GM12878 (cell line): ENCODE measurements at regions not wholly inside any gene's neighbourhood (a gene's known extent, or its start where the extent isn't known, plus 50 kb on each side); places are given as distances from the start of the nearest gene placed in this dataset.

Experiments used
- ESRRA ChIP-seq: IDR thresholded peaks from 2 replicates; pipeline ENCODE4 v1.6.1; 2012; ENCODE audit warnings: mild to moderate bottlenecking, low read length, improper control_type of control experiment
- HDAC2 ChIP-seq: fragments of 200-600 bp; sonication (generic); IDR thresholded peaks from 2 replicates; pipeline ENCODE4 v1.6.1; 2017
- RCOR1 ChIP-seq: conservative IDR thresholded peaks from 2 replicates; pipeline ENCODE4 v1.6.1; 2012; ENCODE audit warnings: low read depth, low read length, improper control_type of control experiment
- TF ChIP-seq, protein P1 (sequence below), 3 experiments: IDR thresholded peaks in 2 of 3; conservative IDR thresholded peaks in 1 of 3; 2 replicates each; pipeline ENCODE4 v1.5.1; 2011; ENCODE audit warnings: low read depth in 3 of 3, low read length in 3 of 3, mild to moderate bottlenecking in 3 of 3, control low read depth in 2 of 3, moderate library complexity in 2 of 3, inconsistent platforms in 1 of 3, mixed read lengths in 1 of 3; ENCODE audit not compliant: control insufficient read depth in 2 of 3, insufficient read depth in 1 of 3; ENCODE audit errors: extremely low read depth in 1 of 3
- TF ChIP-seq, protein P2 (sequence below): fragments of 450-650 bp; formaldehyde crosslinking; IDR thresholded peaks from 2 replicates; pipeline ENCODE4 v1.4.0; 2020; ENCODE audit warnings: mild to moderate bottlenecking, moderate library complexity
- TF ChIP-seq, protein P3 (sequence below): fragments of 150-350 bp; IDR thresholded peaks from 2 replicates; pipeline ENCODE4 v1.6.1; 2016; ENCODE audit warnings: low read depth, low read length

DNA sequence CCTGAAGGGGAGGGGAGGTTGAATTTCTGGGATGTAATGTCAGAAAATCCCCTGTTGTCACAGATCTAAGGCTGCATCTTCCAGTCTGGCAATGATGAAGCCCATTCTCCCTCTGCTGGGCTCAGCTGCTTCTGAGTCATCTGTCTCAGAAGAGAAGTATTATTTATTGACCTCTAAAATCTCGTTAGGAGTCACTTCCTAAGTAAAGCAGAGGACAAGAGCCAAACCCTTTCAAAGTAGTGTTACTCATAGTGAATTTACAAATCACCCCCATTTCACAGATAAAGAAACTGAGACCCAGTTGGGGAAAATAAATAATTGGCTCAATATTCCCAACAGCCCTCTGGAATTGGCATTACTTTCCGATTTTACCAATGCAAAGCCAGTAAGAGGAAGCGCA is 167.3 kb upstream of the SKOR2 start:
- no peak for TF ChIP-seq ESRRA
- no peak for TF ChIP-seq HDAC2
- TF ChIP-seq, protein P1, sequence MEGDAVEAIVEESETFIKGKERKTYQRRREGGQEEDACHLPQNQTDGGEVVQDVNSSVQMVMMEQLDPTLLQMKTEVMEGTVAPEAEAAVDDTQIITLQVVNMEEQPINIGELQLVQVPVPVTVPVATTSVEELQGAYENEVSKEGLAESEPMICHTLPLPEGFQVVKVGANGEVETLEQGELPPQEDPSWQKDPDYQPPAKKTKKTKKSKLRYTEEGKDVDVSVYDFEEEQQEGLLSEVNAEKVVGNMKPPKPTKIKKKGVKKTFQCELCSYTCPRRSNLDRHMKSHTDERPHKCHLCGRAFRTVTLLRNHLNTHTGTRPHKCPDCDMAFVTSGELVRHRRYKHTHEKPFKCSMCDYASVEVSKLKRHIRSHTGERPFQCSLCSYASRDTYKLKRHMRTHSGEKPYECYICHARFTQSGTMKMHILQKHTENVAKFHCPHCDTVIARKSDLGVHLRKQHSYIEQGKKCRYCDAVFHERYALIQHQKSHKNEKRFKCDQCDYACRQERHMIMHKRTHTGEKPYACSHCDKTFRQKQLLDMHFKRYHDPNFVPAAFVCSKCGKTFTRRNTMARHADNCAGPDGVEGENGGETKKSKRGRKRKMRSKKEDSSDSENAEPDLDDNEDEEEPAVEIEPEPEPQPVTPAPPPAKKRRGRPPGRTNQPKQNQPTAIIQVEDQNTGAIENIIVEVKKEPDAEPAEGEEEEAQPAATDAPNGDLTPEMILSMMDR (IDR thresholded peaks at IDR 0.05 in 2 of 3, conservative IDR thresholded peaks at IDR 0.05 in 1 of 3; ENCODE audit: control insufficient read depth in 2 of 3, extremely low read depth in 1 of 3, insufficient read depth in 1 of 3, low read depth in 3 of 3, low read length in 3 of 3), result no peak
- TF ChIP-seq, protein P2, sequence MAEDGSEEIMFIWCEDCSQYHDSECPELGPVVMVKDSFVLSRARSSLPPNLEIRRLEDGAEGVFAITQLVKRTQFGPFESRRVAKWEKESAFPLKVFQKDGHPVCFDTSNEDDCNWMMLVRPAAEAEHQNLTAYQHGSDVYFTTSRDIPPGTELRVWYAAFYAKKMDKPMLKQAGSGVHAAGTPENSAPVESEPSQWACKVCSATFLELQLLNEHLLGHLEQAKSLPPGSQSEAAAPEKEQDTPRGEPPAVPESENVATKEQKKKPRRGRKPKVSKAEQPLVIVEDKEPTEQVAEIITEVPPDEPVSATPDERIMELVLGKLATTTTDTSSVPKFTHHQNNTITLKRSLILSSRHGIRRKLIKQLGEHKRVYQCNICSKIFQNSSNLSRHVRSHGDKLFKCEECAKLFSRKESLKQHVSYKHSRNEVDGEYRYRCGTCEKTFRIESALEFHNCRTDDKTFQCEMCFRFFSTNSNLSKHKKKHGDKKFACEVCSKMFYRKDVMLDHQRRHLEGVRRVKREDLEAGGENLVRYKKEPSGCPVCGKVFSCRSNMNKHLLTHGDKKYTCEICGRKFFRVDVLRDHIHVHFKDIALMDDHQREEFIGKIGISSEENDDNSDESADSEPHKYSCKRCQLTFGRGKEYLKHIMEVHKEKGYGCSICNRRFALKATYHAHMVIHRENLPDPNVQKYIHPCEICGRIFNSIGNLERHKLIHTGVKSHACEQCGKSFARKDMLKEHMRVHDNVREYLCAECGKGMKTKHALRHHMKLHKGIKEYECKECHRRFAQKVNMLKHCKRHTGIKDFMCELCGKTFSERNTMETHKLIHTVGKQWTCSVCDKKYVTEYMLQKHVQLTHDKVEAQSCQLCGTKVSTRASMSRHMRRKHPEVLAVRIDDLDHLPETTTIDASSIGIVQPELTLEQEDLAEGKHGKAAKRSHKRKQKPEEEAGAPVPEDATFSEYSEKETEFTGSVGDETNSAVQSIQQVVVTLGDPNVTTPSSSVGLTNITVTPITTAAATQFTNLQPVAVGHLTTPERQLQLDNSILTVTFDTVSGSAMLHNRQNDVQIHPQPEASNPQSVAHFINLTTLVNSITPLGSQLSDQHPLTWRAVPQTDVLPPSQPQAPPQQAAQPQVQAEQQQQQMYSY (CRISPR knock-in tag), result no peak
- TF ChIP-seq RCOR1, result no peak
- TF ChIP-seq, protein P3, sequence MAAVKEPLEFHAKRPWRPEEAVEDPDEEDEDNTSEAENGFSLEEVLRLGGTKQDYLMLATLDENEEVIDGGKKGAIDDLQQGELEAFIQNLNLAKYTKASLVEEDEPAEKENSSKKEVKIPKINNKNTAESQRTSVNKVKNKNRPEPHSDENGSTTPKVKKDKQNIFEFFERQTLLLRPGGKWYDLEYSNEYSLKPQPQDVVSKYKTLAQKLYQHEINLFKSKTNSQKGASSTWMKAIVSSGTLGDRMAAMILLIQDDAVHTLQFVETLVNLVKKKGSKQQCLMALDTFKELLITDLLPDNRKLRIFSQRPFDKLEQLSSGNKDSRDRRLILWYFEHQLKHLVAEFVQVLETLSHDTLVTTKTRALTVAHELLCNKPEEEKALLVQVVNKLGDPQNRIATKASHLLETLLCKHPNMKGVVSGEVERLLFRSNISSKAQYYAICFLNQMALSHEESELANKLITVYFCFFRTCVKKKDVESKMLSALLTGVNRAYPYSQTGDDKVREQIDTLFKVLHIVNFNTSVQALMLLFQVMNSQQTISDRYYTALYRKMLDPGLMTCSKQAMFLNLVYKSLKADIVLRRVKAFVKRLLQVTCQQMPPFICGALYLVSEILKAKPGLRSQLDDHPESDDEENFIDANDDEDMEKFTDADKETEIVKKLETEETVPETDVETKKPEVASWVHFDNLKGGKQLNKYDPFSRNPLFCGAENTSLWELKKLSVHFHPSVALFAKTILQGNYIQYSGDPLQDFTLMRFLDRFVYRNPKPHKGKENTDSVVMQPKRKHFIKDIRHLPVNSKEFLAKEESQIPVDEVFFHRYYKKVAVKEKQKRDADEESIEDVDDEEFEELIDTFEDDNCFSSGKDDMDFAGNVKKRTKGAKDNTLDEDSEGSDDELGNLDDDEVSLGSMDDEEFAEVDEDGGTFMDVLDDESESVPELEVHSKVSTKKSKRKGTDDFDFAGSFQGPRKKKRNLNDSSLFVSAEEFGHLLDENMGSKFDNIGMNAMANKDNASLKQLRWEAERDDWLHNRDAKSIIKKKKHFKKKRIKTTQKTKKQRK, result no peak
